KMS-11 (cell line): ENCODE measurements at regions not wholly inside any gene's neighbourhood (a gene's known extent, or its start where the extent isn't known, plus 50 kb on each side); places are given as distances from the start of the nearest gene placed in this dataset.

ENCODE experiments used
- H2AFZ ChIP-seq: fragments of 200-600 bp; sonication (generic); 2 replicates; pipeline ENCODE4 v1.6.1; 2016; ENCODE audit warnings: antibody characterized with exemption, mixed run types, low read depth
- H3K27ac ChIP-seq: fragments of 200-600 bp; sonication (generic); 2 replicates; pipeline ENCODE4 v1.6.1; 2016; ENCODE audit warnings: mild to moderate bottlenecking, mixed run types
- H3K27me3 ChIP-seq: fragments of 200-600 bp; sonication (generic); 2 replicates; pipeline ENCODE4 v1.6.1; 2017; ENCODE audit warnings: mild to moderate bottlenecking, low read depth, mixed run types, moderate library complexity; ENCODE audit not compliant: insufficient read depth
- H3K36me3 ChIP-seq: fragments of 200-600 bp; sonication (generic); 2 replicates; pipeline ENCODE4 v1.6.1; 2017; ENCODE audit warnings: mild to moderate bottlenecking, mixed run types; ENCODE audit not compliant: insufficient read depth
- H3K4me1 ChIP-seq: fragments of 200-600 bp; sonication (generic); 2 replicates; pipeline ENCODE4 v1.6.1; 2016; ENCODE audit warnings: mild to moderate bottlenecking, low read depth, mixed run types; ENCODE audit not compliant: poor library complexity, severe bottlenecking
- H3K4me2 ChIP-seq: fragments of 200-600 bp; sonication (generic); 2 replicates; pipeline ENCODE4 v1.7.0; 2016; ENCODE audit warnings: mild to moderate bottlenecking, mixed run types
- H3K4me3 ChIP-seq: fragments of 200-600 bp; sonication (generic); IDR thresholded peaks from 2 replicates; pipeline ENCODE4 v1.6.1; 2017; ENCODE audit warnings: low read depth, low read length, mixed read lengths; ENCODE audit not compliant: insufficient read depth
- H3K79me2 ChIP-seq: fragments of 200-600 bp; sonication (generic); 2 replicates; pipeline ENCODE4 v1.6.1; 2016; ENCODE audit warnings: low read depth, mixed run types; ENCODE audit not compliant: insufficient read depth
- H3K9ac ChIP-seq: fragments of 200-600 bp; sonication (generic); 2 replicates; pipeline ENCODE4 v1.6.1; 2016; ENCODE audit warnings: mild to moderate bottlenecking, mixed run types
- H4K20me1 ChIP-seq: fragments of 200-600 bp; sonication (generic); 2 replicates; pipeline ENCODE4 v1.6.1; 2016; ENCODE audit warnings: mild to moderate bottlenecking, mixed run types; ENCODE audit not compliant: insufficient read depth
- CTCF ChIP-seq: fragments of 200-600 bp; sonication (generic); conservative IDR thresholded peaks from 2 replicates; pipeline ENCODE4 v1.6.1; 2017; ENCODE audit warnings: low read depth, mild to moderate bottlenecking, antibody characterized with exemption, low read length, moderate library complexity, mixed read lengths

DNA sequence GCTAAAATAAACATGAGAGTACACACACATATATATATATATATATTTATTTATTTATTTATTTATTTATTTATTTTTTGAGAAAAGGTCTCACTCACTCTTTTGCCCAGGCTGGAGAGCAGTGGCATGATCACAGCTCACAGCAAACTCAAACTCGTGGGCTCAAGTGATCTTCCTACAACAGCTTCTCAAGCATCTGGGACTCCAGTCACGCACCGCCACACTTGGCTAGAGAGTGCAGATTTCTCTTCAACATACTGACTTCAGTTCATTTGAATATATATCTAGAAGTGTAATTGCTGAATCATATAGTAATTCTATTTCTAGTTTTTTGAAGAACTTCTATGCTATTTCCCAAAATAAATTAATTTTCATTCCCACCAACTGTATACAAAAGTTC is 1711.8 kb downstream of the SLITRK5 start:
- peaks cover 18% of the 10 kb centered on the region for H3K4me1 ChIP-seq

DNA sequence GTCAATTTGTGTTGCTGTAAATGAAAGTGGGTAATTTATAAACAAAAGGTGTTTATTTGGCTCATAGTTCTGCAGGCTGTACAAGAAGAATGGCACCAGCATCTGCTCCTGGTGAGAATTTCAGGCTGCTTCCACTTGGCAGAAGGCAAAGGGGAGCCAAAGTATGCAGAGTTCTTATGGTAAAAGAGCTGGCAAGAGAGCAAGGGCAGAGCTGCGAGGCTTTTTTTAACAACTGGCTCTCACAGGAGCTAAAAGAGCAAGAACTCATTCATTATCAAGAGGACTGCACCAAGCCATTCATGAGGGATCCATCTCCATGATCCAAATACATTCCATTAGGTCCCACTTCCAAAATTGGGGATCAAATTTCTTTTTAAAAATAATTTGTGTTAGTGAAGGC is 1712.7 kb downstream of the SLITRK5 start:
- H3K27me3 ChIP-seq = no peaks in the 10 kb centered on the region
- no peaks in the 10 kb centered on the region for H3K79me2 ChIP-seq
- no peak overlapping the region for H3K27ac ChIP-seq
- H3K4me1 ChIP-seq = peaks cover 18% of the 10 kb centered on the region
- no peak for TF ChIP-seq CTCF
- H2AFZ ChIP-seq = no peak overlapping the region
- H3K4me3 ChIP-seq = no peak overlapping the region
- H3K9ac ChIP-seq = no peak overlapping the region
- H3K36me3 ChIP-seq = no peaks in the 10 kb centered on the region
- no peaks in the 10 kb centered on the region for H4K20me1 ChIP-seq
- H3K4me2 ChIP-seq = no peak overlapping the region

More for the DNA sequence above, 1711.8 kb downstream of the SLITRK5 start:
- no peak overlapping the region for H3K9ac ChIP-seq
- no peak overlapping the region for H3K4me2 ChIP-seq
- no peaks in the 10 kb centered on the region for H3K79me2 ChIP-seq
- H3K4me3 ChIP-seq = no peak overlapping the region
- H3K27ac ChIP-seq = no peak overlapping the region
- H3K36me3 ChIP-seq = no peaks in the 10 kb centered on the region
- no peak for TF ChIP-seq CTCF
- H4K20me1 ChIP-seq = no peaks in the 10 kb centered on the region
- H3K27me3 ChIP-seq = no peaks in the 10 kb centered on the region
- H2AFZ ChIP-seq = no peak overlapping the region

GRCh38 chr13:89393758-89394304 is 1722.7 kb downstream of the SLITRK5 start:
- no peak overlapping the region for H3K27ac ChIP-seq
- no peak overlapping the region for H3K9ac ChIP-seq

GRCh38 chr13:89401264-89401675 is 1730.1 kb downstream of the SLITRK5 start:
- H3K9ac ChIP-seq = peak overlapping the region; percentile 11; the same call in 1 of the 2 replicates
- H4K20me1 ChIP-seq = no peaks in the 10 kb centered on the region
- no peaks in the 10 kb centered on the region for H3K36me3 ChIP-seq
- H3K27me3 ChIP-seq = no peaks in the 10 kb centered on the region
- peaks cover 17% of the 10 kb centered on the region for H3K4me1 ChIP-seq
- TF ChIP-seq CTCF = no peak
- H3K79me2 ChIP-seq = no peaks in the 10 kb centered on the region
- no peak overlapping the region for H3K4me3 ChIP-seq
- peak overlapping the region; percentile 34; the same call in 1 of the 2 replicates for H2AFZ ChIP-seq
- H3K27ac ChIP-seq = peak overlapping the region; percentile 48; the same call in 1 of the 2 replicates
- peak overlapping the region; percentile 33; the same call in 1 of the 2 replicates for H3K4me2 ChIP-seq

More at GRCh38 chr13:89393758-89394304, 1722.7 kb downstream of the SLITRK5 start:
- no peak overlapping the region for H2AFZ ChIP-seq
- H3K4me3 ChIP-seq = no peak overlapping the region
- TF ChIP-seq CTCF = no peak
- H3K36me3 ChIP-seq = no peaks in the 10 kb centered on the region
- H3K79me2 ChIP-seq = no peaks in the 10 kb centered on the region
- H3K4me2 ChIP-seq = no peak overlapping the region
- H3K4me1 ChIP-seq = no peaks in the 10 kb centered on the region
- H4K20me1 ChIP-seq = no peaks in the 10 kb centered on the region
- no peaks in the 10 kb centered on the region for H3K27me3 ChIP-seq
